ENCODE measurements at regions not wholly inside any gene's neighbourhood (a gene's known extent, or its start where the extent isn't known, plus 50 kb on each side); places are given as distances from the start of the nearest gene placed in this dataset.
"Not testable (repeated sequence)": the region's sequence is repeated elsewhere in the genome, so short reads cannot be mapped to it uniquely, and the experiment has no call there.

- POLR2A ChIA-PET, result no interaction called here
- DNase-seq (ENCODE audit: extremely low spot score), result no peak
- no peak for TF ChIP-seq CTCF (IDR thresholded peaks at IDR 0.05; ENCODE audit: control extremely low read depth, extremely low read depth, low read depth, missing control alignments)
- CTCF ChIA-PET, result interaction anchor here (1.6 kb wide), 1 partner anchor 10 kb away, joined by 4 read pairs; no protein-coding TSS in a partner anchor
Observed at GRCh38 chr5:125065741-125066140, 319.3 kb upstream of the ZNF608 start.

- ChIA-PET POLR2A (no interaction called here), CTCF (interaction anchor here (1.3 to 2.0 kb wide), 4 partner anchors 9 to 25 kb away, joined by 3 to 6 read pairs (median 4); no protein-coding TSS in a partner anchor)
- no peak for TF ChIP-seq CTCF (IDR thresholded peaks at IDR 0.05; ENCODE audit: control extremely low read depth, extremely low read depth, low read depth, missing control alignments)
- no peak for DNase-seq (ENCODE audit: extremely low spot score)
Observed at GRCh38 chr5:125070961-125071360, 324.5 kb upstream of the ZNF608 start.

GRCh38 chr5:125073090-125073489, 326.7 kb upstream of the ZNF608 start:
- DNase-seq (ENCODE audit: extremely low spot score), result no peak
- TF ChIP-seq CTCF (IDR thresholded peaks at IDR 0.05; ENCODE audit: control extremely low read depth, extremely low read depth, low read depth, missing control alignments), result no peak
- CTCF ChIA-PET, result interaction anchor here (0.8 to 1.7 kb wide), 4 partner anchors 11 to 449 kb away, joined by 3 to 6 read pairs (median 4); no protein-coding TSS in a partner anchor
- POLR2A ChIA-PET, result no interaction called here

- CTCF ChIA-PET, result no interaction called here
Observed at GRCh38 chr5:125075567-125075966, 329.1 kb upstream of the ZNF608 start.

GRCh38 chr5:125079028-125079427, 332.6 kb upstream of the ZNF608 start:
- DNase-seq (ENCODE audit: extremely low spot score); CTCF ChIA-PET; POLR2A ChIA-PET: not testable (repeated sequence)

More at GRCh38 chr5:125075567-125075966, 329.1 kb upstream of the ZNF608 start:
- POLR2A ChIA-PET, result no interaction called here
- TF ChIP-seq CTCF (IDR thresholded peaks at IDR 0.05; ENCODE audit: control extremely low read depth, extremely low read depth, low read depth, missing control alignments), result no peak
- no peak for DNase-seq (ENCODE audit: extremely low spot score)

- TF ChIP-seq CTCF (IDR thresholded peaks at IDR 0.05; ENCODE audit: control extremely low read depth, extremely low read depth, low read depth, missing control alignments), result no peak
- CTCF ChIA-PET, result interaction anchor here (0.8 kb wide), 1 partner anchor 12 kb away, joined by 3 read pairs; no protein-coding TSS in a partner anchor
- DNase-seq (ENCODE audit: extremely low spot score), result no peak
- POLR2A ChIA-PET, result no interaction called here
Observed at GRCh38 chr5:125081101-125081500, 334.7 kb upstream of the ZNF608 start.

- DNase-seq (ENCODE audit: extremely low spot score), result no peak
- ChIA-PET POLR2A (no interaction called here), CTCF (interaction anchor here (1.3 kb wide), 1 partner anchor 12 kb away, joined by 3 read pairs; no protein-coding TSS in a partner anchor)
- no peak for TF ChIP-seq CTCF (IDR thresholded peaks at IDR 0.05; ENCODE audit: control extremely low read depth, extremely low read depth, low read depth, missing control alignments)
Observed at GRCh38 chr5:125083981-125084380, 337.5 kb upstream of the ZNF608 start.

Data from GM10248 (cell line).